ENCODE measurements at regions not wholly inside any gene's neighbourhood (a gene's known extent, or its start where the extent isn't known, plus 50 kb on each side); places are given as distances from the start of the nearest gene placed in this dataset.

DNA sequence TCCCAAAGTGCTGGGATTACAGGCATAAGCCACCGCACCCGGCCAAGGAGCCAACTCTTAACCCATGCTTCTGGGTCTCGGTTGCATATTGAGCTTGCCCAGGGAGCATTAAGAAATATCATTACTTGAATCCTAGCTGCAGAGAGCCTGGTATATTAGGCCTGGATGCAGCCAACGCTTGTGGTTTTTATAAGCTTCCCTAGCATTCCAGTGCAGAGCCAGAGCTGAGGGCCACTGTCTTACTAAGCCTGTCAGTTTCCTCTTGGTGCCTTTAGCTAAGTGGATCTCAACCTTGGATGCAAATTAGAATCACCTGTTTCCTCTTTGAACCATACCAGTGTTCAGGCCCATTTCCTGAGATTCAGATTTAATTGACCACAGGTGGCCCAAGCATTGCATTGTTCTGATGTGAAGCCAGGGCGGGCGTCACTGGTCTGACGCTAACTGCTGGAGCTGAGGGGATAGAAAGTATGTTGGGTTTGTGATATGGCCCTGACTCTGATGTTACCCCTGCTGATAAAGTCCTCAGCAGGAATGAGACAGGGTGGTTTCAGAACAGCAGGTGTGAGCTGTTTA lies 76.3 kb downstream of the BTBD3 start:
- TF ChIP-seq, protein P1, sequence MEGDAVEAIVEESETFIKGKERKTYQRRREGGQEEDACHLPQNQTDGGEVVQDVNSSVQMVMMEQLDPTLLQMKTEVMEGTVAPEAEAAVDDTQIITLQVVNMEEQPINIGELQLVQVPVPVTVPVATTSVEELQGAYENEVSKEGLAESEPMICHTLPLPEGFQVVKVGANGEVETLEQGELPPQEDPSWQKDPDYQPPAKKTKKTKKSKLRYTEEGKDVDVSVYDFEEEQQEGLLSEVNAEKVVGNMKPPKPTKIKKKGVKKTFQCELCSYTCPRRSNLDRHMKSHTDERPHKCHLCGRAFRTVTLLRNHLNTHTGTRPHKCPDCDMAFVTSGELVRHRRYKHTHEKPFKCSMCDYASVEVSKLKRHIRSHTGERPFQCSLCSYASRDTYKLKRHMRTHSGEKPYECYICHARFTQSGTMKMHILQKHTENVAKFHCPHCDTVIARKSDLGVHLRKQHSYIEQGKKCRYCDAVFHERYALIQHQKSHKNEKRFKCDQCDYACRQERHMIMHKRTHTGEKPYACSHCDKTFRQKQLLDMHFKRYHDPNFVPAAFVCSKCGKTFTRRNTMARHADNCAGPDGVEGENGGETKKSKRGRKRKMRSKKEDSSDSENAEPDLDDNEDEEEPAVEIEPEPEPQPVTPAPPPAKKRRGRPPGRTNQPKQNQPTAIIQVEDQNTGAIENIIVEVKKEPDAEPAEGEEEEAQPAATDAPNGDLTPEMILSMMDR (IDR thresholded peaks at IDR 0.05), result no peak
- TF ChIP-seq POLR2A (IDR thresholded peaks at IDR 0.05), result no peak
